Psoas muscle (tissue), 7 donors: ENCODE measurements at regions not wholly inside any gene's neighbourhood (a gene's known extent, or its start where the extent isn't known, plus 50 kb on each side); places are given as distances from the start of the nearest gene placed in this dataset.
"Not testable (repeated sequence)": the region's sequence is repeated elsewhere in the genome, so short reads cannot be mapped to it uniquely, and the experiment has no call there.

ENCODE experiments used
- ATAC-seq, 4 donors: fragments of 200-7000 bp; cut with Tn5 transposase; one replicate each; pipeline ENCODE4 v1.9.1; 2020; ENCODE audit warnings: moderate library complexity in 3 of 4, mild to moderate bottlenecking in 2 of 4
- DNase-seq, 2 donors: peaks; one replicate each; pipeline ENCODE4 v3.0.0-alpha.2; 2020
- H3K27ac ChIP-seq: fragments of 200-600 bp; one replicate; pipeline ENCODE4 v1.8.0; 2022
- H3K27me3 ChIP-seq, 3 donors: fragments of 200-600 bp in 1 of 3; one replicate each; pipeline versions ENCODE4 v1.6.1 to v1.8.0; 2013 to 2022; ENCODE audit warnings: low read length in 2 of 3, mild to moderate bottlenecking in 2 of 3, moderate library complexity in 1 of 3; ENCODE audit not compliant: insufficient read depth in 3 of 3
- H3K36me3 ChIP-seq, 2 donors: fragments of 200-600 bp in 1 of 2; one replicate each; pipeline versions ENCODE4 v1.6.1 to v1.8.0; 2013 to 2022; ENCODE audit warnings: low read depth in 1 of 2, mild to moderate bottlenecking in 1 of 2, moderate library complexity in 1 of 2; ENCODE audit not compliant: insufficient read depth in 1 of 2
- H3K4me1 ChIP-seq: fragments of 200-600 bp; one replicate; pipeline ENCODE4 v1.8.0; 2022
- H3K4me3 ChIP-seq: fragments of 200-600 bp; one replicate; pipeline ENCODE4 v1.8.0; 2022; ENCODE audit warnings: mild to moderate bottlenecking
- H3K9me3 ChIP-seq: fragments of 200-600 bp; one replicate; pipeline ENCODE4 v1.8.0; 2022
- WGBS, 3 donors: extraction: QIAGEN DNeasy Blood & Tissue Kit; methylation state at CpG; one replicate each; pipeline versions ENCODE4 v1.1.6 to v1.1.7; 2013; 5-methylcytosine and 5-hydroxymethylcytosine counted together
- intact Hi-C, 2 donors: fragments of 100-400 bp; cut with DNase I; formaldehyde crosslinking; loops; one replicate each; pipeline versions ENCODE4 v1.11.0 to v1.14.2; 2022
- TF ChIP-seq, protein P1 (sequence below): fragments of 200-600 bp; IDR thresholded peaks from one replicate; pipeline ENCODE4 v1.8.0; 2022; ENCODE audit warnings: antibody characterized with exemption
- donor health status: healthy with polysubstance abuse.
- donor health status: DM: no; HTN: no; CAD: no; lungs with moderate emphysema.
- donor health status: Bipolar disorder and iron deficiency.
- donor health status: healthy.
- donor health status: DM: yes; HTN: yes; CAD: no.
- donor health status: DM: no; HTN: no; CAD: no.
- donor health status: DM: yes; HTN: yes; CAD: no.

DNA sequence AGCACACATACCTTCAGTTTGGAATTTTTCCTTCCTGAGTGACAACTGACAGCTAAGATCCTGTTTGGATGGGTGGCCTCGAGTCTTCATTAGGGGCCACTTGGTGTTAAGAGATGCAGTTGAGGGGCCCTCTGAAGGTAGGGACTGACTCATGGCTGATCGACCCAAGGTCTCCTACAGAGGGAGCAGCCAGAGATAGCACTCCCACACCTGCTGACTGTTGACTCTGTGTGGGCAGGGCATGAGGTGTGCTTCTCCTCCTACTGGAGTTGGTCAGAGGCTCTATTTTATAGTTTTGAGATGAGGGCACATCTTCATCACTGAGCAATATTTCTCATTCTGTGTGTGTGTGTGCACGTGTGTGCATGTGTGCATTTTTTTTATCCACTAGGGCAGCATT lies 378.8 kb upstream of the PODXL start:
- intact Hi-C loops = no loop called here

DNA sequence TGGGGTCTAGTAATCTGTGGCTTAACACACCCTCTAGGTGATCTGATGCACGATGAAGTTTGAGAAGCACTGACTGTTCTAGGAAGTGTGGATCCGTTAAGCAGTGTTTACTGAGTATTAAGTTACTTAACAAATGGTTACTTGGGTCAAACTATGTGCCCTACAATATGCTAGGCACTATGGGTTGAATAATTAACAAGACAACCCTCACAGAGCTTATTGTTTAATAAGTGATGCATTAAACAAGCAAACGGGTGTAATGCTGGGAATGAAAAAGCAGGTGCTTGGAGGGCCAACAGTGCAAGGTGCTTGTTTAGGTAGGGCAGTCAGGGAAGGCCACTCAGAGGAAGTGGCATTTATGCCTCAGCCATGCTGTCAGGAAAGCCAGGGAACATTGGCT lies 378.0 kb upstream of the PODXL start:
- Histone ChIP-seq H3K4me3 (no peak overlapping the region), H3K27me3 (no peaks in the 10 kb centered on the region), H3K36me3 (no peaks in the 10 kb centered on the region), H3K27ac (no peak overlapping the region), H3K9me3 (no peaks in the 10 kb centered on the region), H3K4me1 (no peaks in the 10 kb centered on the region)
- ATAC-seq = no peak
- no peak for DNase-seq
- TF ChIP-seq, protein P1, sequence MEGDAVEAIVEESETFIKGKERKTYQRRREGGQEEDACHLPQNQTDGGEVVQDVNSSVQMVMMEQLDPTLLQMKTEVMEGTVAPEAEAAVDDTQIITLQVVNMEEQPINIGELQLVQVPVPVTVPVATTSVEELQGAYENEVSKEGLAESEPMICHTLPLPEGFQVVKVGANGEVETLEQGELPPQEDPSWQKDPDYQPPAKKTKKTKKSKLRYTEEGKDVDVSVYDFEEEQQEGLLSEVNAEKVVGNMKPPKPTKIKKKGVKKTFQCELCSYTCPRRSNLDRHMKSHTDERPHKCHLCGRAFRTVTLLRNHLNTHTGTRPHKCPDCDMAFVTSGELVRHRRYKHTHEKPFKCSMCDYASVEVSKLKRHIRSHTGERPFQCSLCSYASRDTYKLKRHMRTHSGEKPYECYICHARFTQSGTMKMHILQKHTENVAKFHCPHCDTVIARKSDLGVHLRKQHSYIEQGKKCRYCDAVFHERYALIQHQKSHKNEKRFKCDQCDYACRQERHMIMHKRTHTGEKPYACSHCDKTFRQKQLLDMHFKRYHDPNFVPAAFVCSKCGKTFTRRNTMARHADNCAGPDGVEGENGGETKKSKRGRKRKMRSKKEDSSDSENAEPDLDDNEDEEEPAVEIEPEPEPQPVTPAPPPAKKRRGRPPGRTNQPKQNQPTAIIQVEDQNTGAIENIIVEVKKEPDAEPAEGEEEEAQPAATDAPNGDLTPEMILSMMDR = no peak
- intact Hi-C loops = no loop called here
- WGBS, 3 donors = 36 to 49% (median 41%) methylated on average over 3 of the region's 3 CpGs

More for the DNA sequence above, 378.8 kb upstream of the PODXL start:
- ATAC-seq (no peak), DNase-seq (no peak)
- no peaks in the 10 kb centered on the region for H3K9me3 ChIP-seq
- WGBS, 3 donors = 64 to 71% (median 69%) methylated on average over 3 of the region's 3 CpGs
- H3K36me3 ChIP-seq = no peaks in the 10 kb centered on the region
- H3K27me3 ChIP-seq = no peaks in the 10 kb centered on the region
- no peak overlapping the region for H3K4me3 ChIP-seq
- no peak overlapping the region for H3K27ac ChIP-seq
- TF ChIP-seq, protein P1 = no peak
- no peaks in the 10 kb centered on the region for H3K4me1 ChIP-seq

DNA sequence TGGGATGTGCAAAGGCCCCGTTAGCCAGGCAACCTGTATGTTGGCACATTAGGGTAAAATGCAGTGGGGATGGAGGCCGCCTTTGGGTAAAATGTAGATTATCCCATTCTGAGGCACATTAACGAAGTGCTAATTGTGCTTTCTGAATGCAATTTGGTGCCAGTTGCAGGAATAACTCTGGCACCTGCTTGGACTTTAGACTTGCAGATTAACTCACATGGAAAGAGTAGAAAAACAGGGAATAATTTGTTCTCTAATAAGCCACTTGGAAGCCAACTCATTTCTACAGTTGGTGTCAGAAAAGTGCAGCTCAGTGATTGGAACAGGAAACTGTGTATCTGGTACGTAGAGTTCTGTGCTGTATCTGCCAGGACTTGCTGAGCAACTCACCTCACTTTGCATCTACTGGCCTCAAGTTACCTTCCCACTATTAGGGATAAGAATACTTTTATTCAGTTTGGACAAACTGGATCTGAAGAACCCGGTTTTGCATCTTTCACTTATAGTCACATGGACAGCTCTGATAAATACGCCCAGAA lies 377.4 kb upstream of the PODXL start:
- Histone ChIP-seq H3K27me3 (no peaks in the 10 kb centered on the region), H3K9me3 (no peaks in the 10 kb centered on the region), H3K4me3 (no peak overlapping the region), H3K4me1 (no peaks in the 10 kb centered on the region), H3K36me3 (no peaks in the 10 kb centered on the region), H3K27ac (no peak overlapping the region)
- intact Hi-C loops = no loop called here
- WGBS, 3 donors = 60 to 77% (median 68%) methylated on average over 6 of the region's 6 CpGs
- ATAC-seq = no peak
- no peak for DNase-seq
- TF ChIP-seq, protein P1 = no peak

DNA sequence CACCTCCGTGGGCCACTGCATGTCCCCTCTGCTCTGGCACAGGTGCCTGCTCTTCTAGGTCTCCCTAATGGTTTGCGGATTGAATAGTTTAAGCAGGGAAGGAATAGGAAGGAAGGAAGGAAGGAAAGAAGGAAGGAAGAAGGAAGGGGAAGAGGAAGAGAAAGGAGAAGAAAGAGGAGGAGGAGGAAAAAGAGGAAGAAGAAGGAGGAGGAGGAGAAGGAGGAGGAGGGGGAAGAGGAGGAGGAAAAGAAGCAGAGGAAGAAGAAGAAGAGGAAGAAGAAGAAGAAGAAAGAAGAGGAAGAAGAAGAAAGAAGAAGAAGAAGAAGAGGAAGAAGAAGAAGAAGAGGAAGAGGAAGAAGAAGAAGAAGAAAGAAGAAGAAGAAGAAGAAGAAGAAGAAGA lies 376.8 kb upstream of the PODXL start:
- WGBS, 3 donors = 84 to 91% (median 89%) methylated on average over 2 of the region's 2 CpGs
- H3K9me3 ChIP-seq, H3K4me1 ChIP-seq, H3K27ac ChIP-seq, H3K27me3 ChIP-seq, DNase-seq, ATAC-seq, H3K4me3 ChIP-seq, H3K36me3 ChIP-seq, intact Hi-C loops: not testable (repeated sequence)

DNA sequence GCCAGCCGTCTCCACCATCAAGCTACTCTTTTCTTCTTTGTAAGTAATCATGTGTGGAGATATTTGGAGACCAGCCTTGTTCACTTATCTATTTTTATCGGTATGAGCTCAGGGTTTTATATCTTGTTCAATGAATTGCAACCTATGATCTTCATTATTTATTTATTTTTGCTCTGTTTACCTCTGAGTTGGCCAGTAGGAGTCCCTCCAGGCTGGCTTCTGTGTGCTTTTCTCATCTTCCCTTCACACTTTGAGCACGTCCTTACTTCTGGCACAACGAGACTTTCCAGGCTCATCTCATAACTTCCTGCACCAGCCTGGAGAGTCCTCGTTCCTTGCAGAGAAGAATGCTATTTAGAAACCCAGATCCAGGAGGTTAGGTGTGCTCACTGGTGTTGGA lies 375.8 kb upstream of the PODXL start:
- Histone ChIP-seq H3K36me3 (no peaks in the 10 kb centered on the region), H3K9me3 (no peaks in the 10 kb centered on the region), H3K4me3 (no peak overlapping the region), H3K4me1 (no peaks in the 10 kb centered on the region), H3K27me3 (peaks cover 0 to 2% (median 0%) of the 10 kb centered on the region in 3 donors), H3K27ac (no peak overlapping the region)
- intact Hi-C loops = no loop called here
- no peak for DNase-seq
- no peak for ATAC-seq
- TF ChIP-seq, protein P1 = no peak
- WGBS, 3 donors = 64 to 70% (median 66%) methylated on average over 5 of the region's 5 CpGs
